Hepatocyte (in vitro differentiated cells): ENCODE measurements at regions not wholly inside any gene's neighbourhood (a gene's known extent, or its start where the extent isn't known, plus 50 kb on each side); places are given as distances from the start of the nearest gene placed in this dataset.
A peak's percentile ranks its signal among the peaks of the same experiment; 100 is the strongest.

Experiments used
- DNase-seq: peaks from one replicate; pipeline ENCODE4 v3.0.0-alpha.2; 2016; ENCODE audit warnings: low spot score
- H2AFZ ChIP-seq: fragments of 200-600 bp; sonication (generic); 2 replicates; pipeline ENCODE4 v1.6.0; 2016; ENCODE audit warnings: antibody characterized with exemption, mild to moderate bottlenecking
- H3K27ac ChIP-seq: fragments of 200-600 bp; sonication (generic); 2 replicates; pipeline ENCODE4 v1.5.1; 2016; ENCODE audit warnings: mild to moderate bottlenecking
- H3K27me3 ChIP-seq: fragments of 200-600 bp; sonication (generic); 2 replicates; pipeline ENCODE4 v1.6.1; 2016
- H3K36me3 ChIP-seq: fragments of 200-600 bp; sonication (generic); replicated peaks from 2 replicates; pipeline ENCODE4 v1.5.1; 2016; ENCODE audit warnings: low read depth; ENCODE audit not compliant: insufficient read depth
- H3K4me1 ChIP-seq: fragments of 200-600 bp; sonication (generic); 2 replicates; pipeline ENCODE4 v1.5.1; 2016; ENCODE audit warnings: mild to moderate bottlenecking, moderate library complexity; ENCODE audit not compliant: insufficient read depth
- H3K4me2 ChIP-seq: fragments of 200-600 bp; sonication (generic); 2 replicates; pipeline ENCODE4 v1.6.0; 2016
- H3K4me3 ChIP-seq: fragments of 200-600 bp; sonication (generic); 2 replicates; pipeline ENCODE4 v1.5.1; 2016; ENCODE audit warnings: mild to moderate bottlenecking
- H3K79me2 ChIP-seq: fragments of 200-600 bp; sonication (generic); 2 replicates; pipeline ENCODE4 v1.6.0; 2017; ENCODE audit warnings: mild to moderate bottlenecking
- H3K9me2 ChIP-seq: fragments of 200-600 bp; sonication (generic); replicated peaks from 2 replicates; pipeline ENCODE4 v1.6.0; 2017; ENCODE audit warnings: mild to moderate bottlenecking; ENCODE audit not compliant: insufficient read depth
- H3K9me3 ChIP-seq: fragments of 200-600 bp; sonication (generic); 2 replicates; pipeline ENCODE4 v1.5.1; 2016; ENCODE audit warnings: low read depth, mild to moderate bottlenecking
- H4K20me1 ChIP-seq: fragments of 200-600 bp; sonication (generic); 2 replicates; pipeline ENCODE4 v1.6.0; 2016; ENCODE audit warnings: mild to moderate bottlenecking; ENCODE audit not compliant: insufficient read depth, poor library complexity, severe bottlenecking
- CTCF ChIP-seq: fragments of 200-600 bp; sonication (generic); IDR thresholded peaks from 2 replicates; pipeline ENCODE4 v1.5.1; 2016; ENCODE audit warnings: antibody characterized with exemption, mild to moderate bottlenecking; ENCODE audit not compliant: poor library complexity
- EZH2 ChIP-seq: fragments of 200-600 bp; sonication (generic); IDR thresholded peaks from 2 replicates; pipeline ENCODE4 v1.6.1; 2016; ENCODE audit warnings: antibody characterized with exemption, mild to moderate bottlenecking, borderline replicate concordance
- EZH2phosphoT487 ChIP-seq: fragments of 200-600 bp; sonication (generic); IDR thresholded peaks from one replicate; pipeline ENCODE4 v1.6.1; 2018; ENCODE audit warnings: antibody characterized with exemption, mild to moderate bottlenecking, low read depth, moderate library complexity; ENCODE audit not compliant: unreplicated experiment, severe bottlenecking
- WGBS: methylation state at CpG from one replicate; pipeline ENCODE4 v1.1.6; 2016; ENCODE audit warnings: low lambda C conversion rate; ENCODE audit errors: missing lambda C conversion rate; 5-methylcytosine and 5-hydroxymethylcytosine counted together

- Histone ChIP-seq H3K4me1 (peaks cover 20% of the 10 kb centered on the region), H3K4me2 (peak overlapping the region; percentile 50), H3K4me3 (no peak overlapping the region), H3K27me3 (no peaks in the 10 kb centered on the region), H3K9me3 (no peaks in the 10 kb centered on the region), H2AFZ (no peak overlapping the region), H3K27ac (no peak overlapping the region), H3K36me3 (no peaks in the 10 kb centered on the region), H3K9me2 (no peaks in the 10 kb centered on the region), H3K79me2 (no peaks in the 10 kb centered on the region), H4K20me1 (no peaks in the 10 kb centered on the region)
- 82% methylated on average over 6 of the region's 6 CpGs for WGBS
- no peak for DNase-seq
- TF ChIP-seq EZH2phosphoT487 (no peak), CTCF (no peak), EZH2 (no peak)
Measured at GRCh38 chr7:42617071-42617765, 294.7 kb downstream of the C7orf25 start.

GRCh38 chr7:42614636-42615035 lies 297.2 kb downstream of the C7orf25 start:
- no peaks in the 10 kb centered on the region for H3K79me2 ChIP-seq
- no peak overlapping the region for H3K4me3 ChIP-seq
- H3K9me3 ChIP-seq = no peaks in the 10 kb centered on the region
- H3K27ac ChIP-seq = no peak overlapping the region
- no peak overlapping the region for H3K4me2 ChIP-seq
- no peak for TF ChIP-seq EZH2
- no peak for TF ChIP-seq CTCF
- TF ChIP-seq EZH2phosphoT487 = no peak
- H3K9me2 ChIP-seq = no peaks in the 10 kb centered on the region
- no peak for DNase-seq
- no peaks in the 10 kb centered on the region for H4K20me1 ChIP-seq
- WGBS = 94% methylated on average over 4 of the region's 4 CpGs
- H3K4me1 ChIP-seq = peaks cover 27% of the 10 kb centered on the region
- no peaks in the 10 kb centered on the region for H3K36me3 ChIP-seq
- no peak overlapping the region for H2AFZ ChIP-seq
- H3K27me3 ChIP-seq = no peaks in the 10 kb centered on the region

GRCh38 chr7:42611961-42612360 lies 299.9 kb downstream of the C7orf25 start:
- no peaks in the 10 kb centered on the region for H3K36me3 ChIP-seq
- H3K4me2 ChIP-seq = no peak overlapping the region
- H3K27ac ChIP-seq = no peak overlapping the region
- no peak overlapping the region for H2AFZ ChIP-seq
- no peaks in the 10 kb centered on the region for H3K79me2 ChIP-seq
- no peaks in the 10 kb centered on the region for H3K9me2 ChIP-seq
- H4K20me1 ChIP-seq = no peaks in the 10 kb centered on the region
- H3K4me1 ChIP-seq = peaks cover 11% of the 10 kb centered on the region
- WGBS = 47% methylated on average over 1 of the region's 1 CpG
- TF ChIP-seq EZH2 = no peak
- no peak for TF ChIP-seq CTCF
- no peak for TF ChIP-seq EZH2phosphoT487
- no peaks in the 10 kb centered on the region for H3K27me3 ChIP-seq
- H3K4me3 ChIP-seq = no peak overlapping the region
- DNase-seq = no peak
- H3K9me3 ChIP-seq = no peaks in the 10 kb centered on the region
